Psoas muscle (tissue), 7 donors: ENCODE measurements at regions not wholly inside any gene's neighbourhood (a gene's known extent, or its start where the extent isn't known, plus 50 kb on each side); places are given as distances from the start of the nearest gene placed in this dataset.
A peak's percentile ranks its signal among the peaks of the same experiment; 100 is the strongest.

Experiments used
- ATAC-seq, 4 donors: fragments of 200-7000 bp; cut with Tn5 transposase; one replicate each; pipeline ENCODE4 v1.9.1; 2020; ENCODE audit warnings: moderate library complexity in 3 of 4, mild to moderate bottlenecking in 2 of 4
- DNase-seq, 2 donors: peaks; one replicate each; pipeline ENCODE4 v3.0.0-alpha.2; 2020
- H3K27ac ChIP-seq: fragments of 200-600 bp; one replicate; pipeline ENCODE4 v1.8.0; 2022
- H3K27me3 ChIP-seq, 3 donors: fragments of 200-600 bp in 1 of 3; one replicate each; pipeline versions ENCODE4 v1.6.1 to v1.8.0; 2013 to 2022; ENCODE audit warnings: low read length in 2 of 3, mild to moderate bottlenecking in 2 of 3, moderate library complexity in 1 of 3; ENCODE audit not compliant: insufficient read depth in 3 of 3
- H3K36me3 ChIP-seq, 2 donors: fragments of 200-600 bp in 1 of 2; one replicate each; pipeline versions ENCODE4 v1.6.1 to v1.8.0; 2013 to 2022; ENCODE audit warnings: low read depth in 1 of 2, mild to moderate bottlenecking in 1 of 2, moderate library complexity in 1 of 2; ENCODE audit not compliant: insufficient read depth in 1 of 2
- H3K4me1 ChIP-seq: fragments of 200-600 bp; one replicate; pipeline ENCODE4 v1.8.0; 2022
- H3K4me3 ChIP-seq: fragments of 200-600 bp; one replicate; pipeline ENCODE4 v1.8.0; 2022; ENCODE audit warnings: mild to moderate bottlenecking
- H3K9me3 ChIP-seq: fragments of 200-600 bp; one replicate; pipeline ENCODE4 v1.8.0; 2022
- WGBS, 3 donors: extraction: QIAGEN DNeasy Blood & Tissue Kit; methylation state at CpG; one replicate each; pipeline versions ENCODE4 v1.1.6 to v1.1.7; 2013; 5-methylcytosine and 5-hydroxymethylcytosine counted together
- intact Hi-C, 2 donors: fragments of 100-400 bp; cut with DNase I; formaldehyde crosslinking; loops; one replicate each; pipeline versions ENCODE4 v1.11.0 to v1.14.2; 2022
- TF ChIP-seq, protein P1 (sequence below): fragments of 200-600 bp; IDR thresholded peaks from one replicate; pipeline ENCODE4 v1.8.0; 2022; ENCODE audit warnings: antibody characterized with exemption
- donor health status: healthy with polysubstance abuse.
- donor health status: DM: no; HTN: no; CAD: no; lungs with moderate emphysema.
- donor health status: Bipolar disorder and iron deficiency.
- donor health status: healthy.
- donor health status: DM: yes; HTN: yes; CAD: no.
- donor health status: DM: no; HTN: no; CAD: no.
- donor health status: DM: yes; HTN: yes; CAD: no.

DNA sequence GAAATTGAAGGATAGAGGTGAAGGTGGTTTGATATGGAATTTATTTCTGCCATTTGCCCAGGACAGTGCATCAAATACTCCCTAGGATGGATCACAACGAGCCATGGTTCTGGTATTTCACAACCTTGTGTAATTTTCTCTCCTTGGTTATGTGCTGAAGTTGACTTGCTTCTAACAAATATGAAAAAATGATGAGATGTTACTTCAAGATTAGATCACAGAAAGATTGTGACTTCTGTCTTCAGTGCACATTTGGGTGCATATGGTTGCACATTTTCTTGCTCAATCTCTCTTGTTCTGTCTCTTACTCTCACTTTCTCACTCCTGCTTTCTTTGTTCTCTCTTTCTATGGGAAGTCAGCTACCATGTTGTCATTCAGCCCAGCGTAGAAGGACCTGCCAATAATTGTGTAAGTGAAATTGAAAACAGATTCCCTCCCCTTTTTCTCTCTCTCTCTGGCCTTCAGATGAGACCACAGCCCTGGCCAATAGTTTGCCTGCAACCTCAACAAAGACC is 104.6 kb upstream of the RMDN2 start:
- Histone ChIP-seq H3K9me3 (no peaks in the 10 kb centered on the region), H3K36me3 (no peaks in the 10 kb centered on the region), H3K4me1 (no peaks in the 10 kb centered on the region), H3K27ac (no peak overlapping the region), H3K4me3 (no peak overlapping the region), H3K27me3 (no peaks in the 10 kb centered on the region)
- no peak for DNase-seq
- intact Hi-C loops = no loop called here
- no peak for ATAC-seq
- TF ChIP-seq, protein P1, sequence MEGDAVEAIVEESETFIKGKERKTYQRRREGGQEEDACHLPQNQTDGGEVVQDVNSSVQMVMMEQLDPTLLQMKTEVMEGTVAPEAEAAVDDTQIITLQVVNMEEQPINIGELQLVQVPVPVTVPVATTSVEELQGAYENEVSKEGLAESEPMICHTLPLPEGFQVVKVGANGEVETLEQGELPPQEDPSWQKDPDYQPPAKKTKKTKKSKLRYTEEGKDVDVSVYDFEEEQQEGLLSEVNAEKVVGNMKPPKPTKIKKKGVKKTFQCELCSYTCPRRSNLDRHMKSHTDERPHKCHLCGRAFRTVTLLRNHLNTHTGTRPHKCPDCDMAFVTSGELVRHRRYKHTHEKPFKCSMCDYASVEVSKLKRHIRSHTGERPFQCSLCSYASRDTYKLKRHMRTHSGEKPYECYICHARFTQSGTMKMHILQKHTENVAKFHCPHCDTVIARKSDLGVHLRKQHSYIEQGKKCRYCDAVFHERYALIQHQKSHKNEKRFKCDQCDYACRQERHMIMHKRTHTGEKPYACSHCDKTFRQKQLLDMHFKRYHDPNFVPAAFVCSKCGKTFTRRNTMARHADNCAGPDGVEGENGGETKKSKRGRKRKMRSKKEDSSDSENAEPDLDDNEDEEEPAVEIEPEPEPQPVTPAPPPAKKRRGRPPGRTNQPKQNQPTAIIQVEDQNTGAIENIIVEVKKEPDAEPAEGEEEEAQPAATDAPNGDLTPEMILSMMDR = no peak
- 86 to 93% (median 91%) methylated on average over 2 of the region's 2 CpGs for WGBS, 3 donors

- H3K27me3 ChIP-seq = no peaks in the 10 kb centered on the region
- ATAC-seq (no peak), DNase-seq (no peak)
- no peaks in the 10 kb centered on the region for H3K9me3 ChIP-seq
- H3K36me3 ChIP-seq = no peaks in the 10 kb centered on the region
- no peak overlapping the region for H3K27ac ChIP-seq
- peaks cover 23% of the 10 kb centered on the region for H3K4me1 ChIP-seq
- 83 to 96% (median 93%) methylated on average over 3 of the region's 3 CpGs for WGBS, 3 donors
- H3K4me3 ChIP-seq = no peak overlapping the region
- TF ChIP-seq, protein P1 = no peak
- intact Hi-C loops = no loop called here
These were observed 99.5 kb upstream of the RMDN2 start for GRCh38 chr2:37825586-37825985.

- no peak overlapping the region for H3K27ac ChIP-seq
- H3K4me3 ChIP-seq = no peak overlapping the region
- no peaks in the 10 kb centered on the region for H3K9me3 ChIP-seq
- TF ChIP-seq, protein P1 = no peak
- no peaks in the 10 kb centered on the region for H3K36me3 ChIP-seq
- no peaks in the 10 kb centered on the region for H3K27me3 ChIP-seq
- WGBS, 3 donors = 94 to 99% (median 97%) methylated on average over 4 of the region's 4 CpGs
- intact Hi-C loops = loop anchor here in 1 of 2 donors (2.0 kb wide), 1 partner anchor 30 kb away; no protein-coding TSS in a partner anchor
- peaks cover 23% of the 10 kb centered on the region for H3K4me1 ChIP-seq
- ATAC-seq = no peak
- no peak for DNase-seq
These were observed 98.5 kb upstream of the RMDN2 start for GRCh38 chr2:37826611-37827010.

DNA sequence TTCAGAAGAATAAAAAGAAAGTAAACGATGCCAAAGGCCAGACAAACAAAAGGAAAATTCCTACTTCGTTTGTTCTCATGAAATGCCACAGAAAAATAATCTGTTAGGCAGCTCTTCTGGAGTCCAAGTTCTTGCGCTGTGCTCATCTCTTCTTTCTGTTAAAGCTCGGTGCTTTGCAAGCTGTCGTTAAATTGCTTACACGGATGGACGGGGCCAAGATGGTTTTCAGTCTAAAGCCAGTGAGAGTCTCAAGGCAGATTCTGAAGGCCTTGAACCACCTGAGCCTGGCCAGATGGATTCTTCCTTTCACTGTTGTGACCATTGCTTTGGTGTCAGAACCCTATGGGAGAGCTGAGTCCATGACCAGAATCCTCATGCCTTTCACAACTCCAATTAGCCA is 97.6 kb upstream of the RMDN2 start:
- intact Hi-C loops = loop anchor here in 1 of 2 donors (2.0 kb wide), 1 partner anchor 31 kb away; no protein-coding TSS in a partner anchor
- TF ChIP-seq, protein P1 = no peak
- ATAC-seq = peak in 1 of 4 donors; percentile 23
- DNase-seq = no peak
- Histone ChIP-seq H3K4me3 (no peak overlapping the region), H3K9me3 (no peaks in the 10 kb centered on the region), H3K27me3 (no peaks in the 10 kb centered on the region), H3K27ac (peak overlapping the region; percentile 83), H3K4me1 (peaks cover 23% of the 10 kb centered on the region), H3K36me3 (no peaks in the 10 kb centered on the region)
- 52 to 88% (median 71%) methylated on average over 7 of the region's 7 CpGs for WGBS, 3 donors
